Naive B cell (primary cell): ENCODE measurements at regions not wholly inside any gene's neighbourhood (a gene's known extent, or its start where the extent isn't known, plus 50 kb on each side); places are given as distances from the start of the nearest gene placed in this dataset.

ENCODE experiments used
- ATAC-seq, 2 donors: fragments of 150-1000 bp; cut with Tn5 transposase; 2 replicates each; pipeline ENCODE4 v1.10.0; 2021; ENCODE audit warnings: low read depth in 2 of 2, mild to moderate bottlenecking in 2 of 2, moderate library complexity in 2 of 2
- DNase-seq: peaks from one replicate; pipeline ENCODE4 v3.0.0; 2022
- H3K27ac Mint-ChIP-seq, 6 donors: one replicate each; pipeline ENCODE4 v1.8.0; 2020 to 2022; ENCODE audit warnings: mild to moderate bottlenecking in 6 of 6, mixed read lengths in 6 of 6, moderate library complexity in 5 of 6, inconsistent platforms in 2 of 6
- H3K27me3 Mint-ChIP-seq, 3 donors: one replicate each; pipeline ENCODE4 v1.8.0; 2021 to 2022; ENCODE audit warnings: mixed read lengths in 3 of 3, mild to moderate bottlenecking in 1 of 3
- H3K36me3 Mint-ChIP-seq, 2 donors: one replicate each; pipeline ENCODE4 v1.8.0; 2020 to 2022; ENCODE audit warnings: mixed read lengths in 2 of 2, inconsistent platforms in 1 of 2, mild to moderate bottlenecking in 1 of 2
- H3K4me1 Mint-ChIP-seq, 3 donors: one replicate each; pipeline ENCODE4 v1.8.0; 2020 to 2022; ENCODE audit warnings: mixed read lengths in 3 of 3, inconsistent platforms in 1 of 3, mild to moderate bottlenecking in 1 of 3, moderate library complexity in 1 of 3
- H3K4me3 Mint-ChIP-seq, 8 donors: one replicate each; pipeline ENCODE4 v1.8.0; 2020 to 2022; ENCODE audit warnings: mild to moderate bottlenecking in 8 of 8, mixed read lengths in 8 of 8, moderate library complexity in 8 of 8, inconsistent platforms in 2 of 8
- H3K9me3 Mint-ChIP-seq, 7 donors: one replicate each; pipeline ENCODE4 v1.8.0; 2020 to 2022; ENCODE audit warnings: mixed read lengths in 7 of 7, mild to moderate bottlenecking in 5 of 7, inconsistent platforms in 2 of 7, moderate library complexity in 1 of 7

GRCh38 chr5:30279237-30279636 lies 914.2 kb upstream of the CDH6 start:
- no peak for DNase-seq
- no peaks in the 10 kb centered on the region for H3K27me3 Mint-ChIP-seq
- ATAC-seq: no peak
- no peaks in the 10 kb centered on the region for H3K4me1 Mint-ChIP-seq
- no peak overlapping the region for H3K4me3 Mint-ChIP-seq
- no peaks in the 10 kb centered on the region for H3K36me3 Mint-ChIP-seq
- H3K27ac Mint-ChIP-seq: no peak overlapping the region
- peaks cover 3 to 20% (median 9%) of the 10 kb centered on the region in 7 donors for H3K9me3 Mint-ChIP-seq

GRCh38 chr5:30267026-30267425 lies 926.5 kb upstream of the CDH6 start:
- DNase-seq (no peak), ATAC-seq (no peak)
- Mint-ChIP-seq H3K27me3 (no peaks in the 10 kb centered on the region), H3K4me1 (no peaks in the 10 kb centered on the region), H3K27ac (no peak overlapping the region), H3K9me3 (peaks cover 0 to 10% (median 6%) of the 10 kb centered on the region in 7 donors), H3K4me3 (no peak overlapping the region), H3K36me3 (no peaks in the 10 kb centered on the region)

- Mint-ChIP-seq H3K27me3 (no peaks in the 10 kb centered on the region), H3K4me1 (no peaks in the 10 kb centered on the region), H3K4me3 (peak overlapping the region in 1 of 8 donors; percentile 80), H3K36me3 (no peaks in the 10 kb centered on the region), H3K9me3 (peaks cover 3 to 10% (median 5%) of the 10 kb centered on the region in 7 donors), H3K27ac (no peak overlapping the region)
- DNase-seq: no peak
- no peak for ATAC-seq
Measured at GRCh38 chr5:30239331-30240022, 954.0 kb upstream of the CDH6 start.

- Mint-ChIP-seq H3K36me3 (no peaks in the 10 kb centered on the region), H3K4me3 (no peak overlapping the region), H3K9me3 (peaks cover 3 to 11% (median 7%) of the 10 kb centered on the region in 7 donors)
Measured at GRCh38 chr5:30237189-30237588, 956.3 kb upstream of the CDH6 start.

GRCh38 chr5:30209755-30210154 lies 983.7 kb upstream of the CDH6 start:
- Mint-ChIP-seq H3K4me1 (no peaks in the 10 kb centered on the region), H3K9me3 (peaks cover 6 to 22% (median 16%) of the 10 kb centered on the region in 7 donors), H3K36me3 (no peaks in the 10 kb centered on the region), H3K27ac (no peak overlapping the region), H3K4me3 (no peak overlapping the region), H3K27me3 (no peaks in the 10 kb centered on the region)
- DNase-seq (no peak), ATAC-seq (no peak)

More at GRCh38 chr5:30237189-30237588, 956.3 kb upstream of the CDH6 start:
- no peak overlapping the region for H3K27ac Mint-ChIP-seq
- DNase-seq (no peak), ATAC-seq (no peak)
- H3K27me3 Mint-ChIP-seq: no peaks in the 10 kb centered on the region
- H3K4me1 Mint-ChIP-seq: no peaks in the 10 kb centered on the region

- Mint-ChIP-seq H3K27me3 (no peaks in the 10 kb centered on the region), H3K4me3 (no peak overlapping the region), H3K4me1 (no peaks in the 10 kb centered on the region), H3K27ac (no peak overlapping the region), H3K36me3 (no peaks in the 10 kb centered on the region), H3K9me3 (peaks cover 0 to 17% (median 7%) of the 10 kb centered on the region in 7 donors)
- ATAC-seq (no peak), DNase-seq (no peak)
Measured at GRCh38 chr5:30197662-30198061, 995.8 kb upstream of the CDH6 start.

- Mint-ChIP-seq H3K27me3 (no peaks in the 10 kb centered on the region), H3K9me3 (peaks cover 0 to 11% (median 7%) of the 10 kb centered on the region in 7 donors), H3K4me1 (no peaks in the 10 kb centered on the region), H3K27ac (no peak overlapping the region), H3K4me3 (no peak overlapping the region), H3K36me3 (no peaks in the 10 kb centered on the region)
- ATAC-seq: no peak
- DNase-seq: no peak
Measured at GRCh38 chr5:30195036-30195435, 998.5 kb upstream of the CDH6 start.

- H3K27me3 Mint-ChIP-seq: no peaks in the 10 kb centered on the region
- peaks cover 0 to 11% (median 3%) of the 10 kb centered on the region in 7 donors for H3K9me3 Mint-ChIP-seq
- no peaks in the 10 kb centered on the region for H3K36me3 Mint-ChIP-seq
- ATAC-seq: no peak
- no peaks in the 10 kb centered on the region for H3K4me1 Mint-ChIP-seq
- H3K4me3 Mint-ChIP-seq: no peak overlapping the region
- DNase-seq: no peak
- no peak overlapping the region for H3K27ac Mint-ChIP-seq
Measured at GRCh38 chr5:30194595-30194994, 998.9 kb upstream of the CDH6 start.

- H3K27ac Mint-ChIP-seq: no peak overlapping the region
- no peak for DNase-seq
- peaks cover 0 to 8% (median 0%) of the 10 kb centered on the region in 7 donors for H3K9me3 Mint-ChIP-seq
- H3K27me3 Mint-ChIP-seq: no peaks in the 10 kb centered on the region
- no peak overlapping the region for H3K4me3 Mint-ChIP-seq
- no peak for ATAC-seq
- no peaks in the 10 kb centered on the region for H3K4me1 Mint-ChIP-seq
- no peaks in the 10 kb centered on the region for H3K36me3 Mint-ChIP-seq
Measured at GRCh38 chr5:30183795-30184194, 1009.7 kb upstream of the CDH6 start.

- peaks cover 2 to 19% (median 8%) of the 10 kb centered on the region in 7 donors for H3K9me3 Mint-ChIP-seq
- no peak for DNase-seq
- ATAC-seq: no peak
- H3K27ac Mint-ChIP-seq: no peak overlapping the region
- H3K36me3 Mint-ChIP-seq: no peaks in the 10 kb centered on the region
- H3K27me3 Mint-ChIP-seq: no peaks in the 10 kb centered on the region
- H3K4me1 Mint-ChIP-seq: no peaks in the 10 kb centered on the region
- H3K4me3 Mint-ChIP-seq: no peak overlapping the region
Measured at GRCh38 chr5:30156156-30156555, 1037.3 kb upstream of the CDH6 start.

GRCh38 chr5:30152431-30152830 lies 1041.1 kb upstream of the CDH6 start:
- ATAC-seq (no peak), DNase-seq (no peak)
- Mint-ChIP-seq H3K27me3 (no peaks in the 10 kb centered on the region), H3K36me3 (no peaks in the 10 kb centered on the region), H3K4me1 (no peaks in the 10 kb centered on the region), H3K27ac (no peak overlapping the region), H3K4me3 (no peak overlapping the region), H3K9me3 (peaks cover 0 to 13% (median 6%) of the 10 kb centered on the region in 7 donors)

GRCh38 chr5:30150231-30150630 lies 1043.3 kb upstream of the CDH6 start:
- Mint-ChIP-seq H3K27ac (no peak overlapping the region), H3K9me3 (peaks cover 4 to 11% (median 6%) of the 10 kb centered on the region in 7 donors), H3K27me3 (no peaks in the 10 kb centered on the region)

GRCh38 chr5:30149526-30149925 lies 1044.0 kb upstream of the CDH6 start:
- H3K4me3 Mint-ChIP-seq: no peak overlapping the region
- peaks cover 4 to 11% (median 6%) of the 10 kb centered on the region in 7 donors for H3K9me3 Mint-ChIP-seq
- H3K27me3 Mint-ChIP-seq: no peaks in the 10 kb centered on the region
- DNase-seq: no peak
- H3K36me3 Mint-ChIP-seq: no peaks in the 10 kb centered on the region
- no peak overlapping the region for H3K27ac Mint-ChIP-seq
- no peaks in the 10 kb centered on the region for H3K4me1 Mint-ChIP-seq
- ATAC-seq: no peak

More at GRCh38 chr5:30150231-30150630, 1043.3 kb upstream of the CDH6 start:
- H3K4me3 Mint-ChIP-seq: no peak overlapping the region
- DNase-seq (no peak), ATAC-seq (no peak)
- no peaks in the 10 kb centered on the region for H3K4me1 Mint-ChIP-seq
- no peaks in the 10 kb centered on the region for H3K36me3 Mint-ChIP-seq

GRCh38 chr5:30147976-30148375 lies 1045.5 kb upstream of the CDH6 start:
- Mint-ChIP-seq H3K4me1 (no peaks in the 10 kb centered on the region), H3K27ac (no peak overlapping the region), H3K9me3 (peaks cover 6 to 15% (median 11%) of the 10 kb centered on the region in 7 donors), H3K27me3 (no peaks in the 10 kb centered on the region), H3K36me3 (no peaks in the 10 kb centered on the region), H3K4me3 (no peak overlapping the region)
- ATAC-seq: no peak
- no peak for DNase-seq
